AG09309 (cell line): ENCODE measurements at regions not wholly inside any gene's neighbourhood (a gene's known extent, or its start where the extent isn't known, plus 50 kb on each side); places are given as distances from the start of the nearest gene placed in this dataset.

Experiments used
- DNase-seq: peaks from one replicate; pipeline ENCODE4 v3.0.0-alpha.2; 2010; ENCODE audit warnings: low read depth
- H3K4me3 ChIP-seq: 2 replicates; pipeline ENCODE4 v1.5.1; 2011; ENCODE audit warnings: mild to moderate bottlenecking, low read depth, low read length, moderate library complexity; ENCODE audit not compliant: control insufficient read depth
- TF ChIP-seq, protein P1 (sequence below): IDR thresholded peaks from 2 replicates; pipeline ENCODE4 v1.5.1; 2011; ENCODE audit warnings: mild to moderate bottlenecking, low read depth, low read length, inconsistent platforms; ENCODE audit not compliant: insufficient read depth, control insufficient read depth; ENCODE audit errors: missing control alignments

DNA sequence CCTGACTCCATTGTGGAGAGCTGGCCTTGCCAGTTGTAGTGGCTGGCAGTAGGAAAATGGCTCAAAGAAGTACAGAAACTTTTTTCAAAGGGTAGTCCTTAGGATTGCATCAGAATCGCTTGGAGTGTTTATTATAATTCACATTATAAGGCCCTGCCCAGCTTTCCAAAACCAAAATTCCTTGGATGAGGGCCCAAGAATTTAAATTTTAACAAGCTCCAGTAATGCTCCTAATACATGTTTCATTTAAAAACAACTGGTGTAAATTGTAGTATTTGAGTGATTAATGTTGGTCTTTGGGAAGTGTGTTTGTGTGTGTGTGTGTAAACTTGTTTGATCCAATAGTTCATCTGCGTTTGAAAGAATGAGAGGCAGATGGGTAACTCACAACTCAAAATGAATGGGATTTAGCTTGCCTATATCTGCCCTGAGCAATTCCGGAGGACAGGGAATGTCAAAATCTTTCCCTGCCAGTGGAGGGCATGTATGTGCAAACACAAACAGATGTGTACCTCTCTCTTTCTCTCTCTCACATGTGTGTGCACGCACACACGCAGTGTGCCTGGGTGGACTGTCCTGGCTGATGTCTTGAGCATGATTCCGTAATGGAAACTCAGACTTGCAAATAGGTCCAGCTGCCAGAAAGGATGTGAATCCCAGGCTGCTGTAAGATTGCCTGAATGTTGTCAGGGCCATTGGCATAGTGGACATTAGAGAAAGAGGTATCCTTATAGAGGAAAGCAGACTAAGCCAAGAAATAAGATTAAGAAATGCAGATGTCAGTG is 293.1 kb downstream of the LMX1A start:
- no peak for DNase-seq
- TF ChIP-seq, protein P1, sequence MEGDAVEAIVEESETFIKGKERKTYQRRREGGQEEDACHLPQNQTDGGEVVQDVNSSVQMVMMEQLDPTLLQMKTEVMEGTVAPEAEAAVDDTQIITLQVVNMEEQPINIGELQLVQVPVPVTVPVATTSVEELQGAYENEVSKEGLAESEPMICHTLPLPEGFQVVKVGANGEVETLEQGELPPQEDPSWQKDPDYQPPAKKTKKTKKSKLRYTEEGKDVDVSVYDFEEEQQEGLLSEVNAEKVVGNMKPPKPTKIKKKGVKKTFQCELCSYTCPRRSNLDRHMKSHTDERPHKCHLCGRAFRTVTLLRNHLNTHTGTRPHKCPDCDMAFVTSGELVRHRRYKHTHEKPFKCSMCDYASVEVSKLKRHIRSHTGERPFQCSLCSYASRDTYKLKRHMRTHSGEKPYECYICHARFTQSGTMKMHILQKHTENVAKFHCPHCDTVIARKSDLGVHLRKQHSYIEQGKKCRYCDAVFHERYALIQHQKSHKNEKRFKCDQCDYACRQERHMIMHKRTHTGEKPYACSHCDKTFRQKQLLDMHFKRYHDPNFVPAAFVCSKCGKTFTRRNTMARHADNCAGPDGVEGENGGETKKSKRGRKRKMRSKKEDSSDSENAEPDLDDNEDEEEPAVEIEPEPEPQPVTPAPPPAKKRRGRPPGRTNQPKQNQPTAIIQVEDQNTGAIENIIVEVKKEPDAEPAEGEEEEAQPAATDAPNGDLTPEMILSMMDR: no peak

DNA sequence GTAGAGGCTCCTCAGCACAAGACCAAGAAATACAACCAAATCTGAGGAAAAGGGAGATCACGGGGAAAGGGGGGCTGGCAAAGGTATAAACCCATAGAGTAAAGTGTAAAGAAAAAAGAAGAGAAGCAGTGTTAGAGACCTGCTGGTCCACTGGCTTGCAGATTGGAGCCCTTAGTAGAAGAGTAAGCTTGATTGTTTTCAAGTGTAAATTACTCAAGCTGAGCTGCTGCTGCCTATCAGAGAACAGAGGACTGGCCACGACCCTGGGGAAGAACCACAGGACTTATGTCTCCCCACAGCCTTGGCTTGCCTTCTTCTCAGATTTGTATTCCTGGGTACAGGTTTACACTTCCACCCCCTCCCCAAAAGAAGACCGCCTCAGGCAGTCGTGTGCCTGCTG is 294.2 kb downstream of the LMX1A start:
- no peak overlapping the region for H3K4me3 ChIP-seq
- no peak for DNase-seq
- TF ChIP-seq, protein P1: no peak

More for the DNA sequence above, 293.1 kb downstream of the LMX1A start:
- no peak overlapping the region for H3K4me3 ChIP-seq

DNA sequence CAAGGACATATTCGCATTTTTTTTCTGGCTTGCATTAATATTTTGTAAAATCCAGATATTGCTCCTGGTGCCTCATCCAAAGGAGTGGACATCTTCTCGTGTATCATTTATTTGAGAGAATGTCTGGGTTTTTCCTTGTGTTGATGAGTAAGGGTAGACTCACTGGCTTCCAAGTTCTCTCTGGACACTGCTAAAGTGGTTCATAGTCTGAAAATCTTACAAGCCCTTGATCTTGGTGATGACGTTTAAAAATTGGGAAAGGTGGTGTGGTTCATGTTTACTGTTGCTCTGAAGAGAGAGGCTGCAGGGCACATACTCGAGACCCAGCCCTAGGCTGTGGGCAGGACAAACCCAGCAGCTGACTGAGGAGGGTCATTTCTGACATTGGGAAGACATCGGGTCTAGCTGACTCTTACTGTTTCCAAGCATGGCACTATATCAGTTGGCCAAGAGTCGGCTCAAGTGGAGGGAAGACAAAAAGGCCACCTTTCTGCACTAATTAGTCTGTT is 296.2 kb downstream of the LMX1A start:
- no peak overlapping the region for H3K4me3 ChIP-seq
- DNase-seq: no peak
- TF ChIP-seq, protein P1: no peak

DNA sequence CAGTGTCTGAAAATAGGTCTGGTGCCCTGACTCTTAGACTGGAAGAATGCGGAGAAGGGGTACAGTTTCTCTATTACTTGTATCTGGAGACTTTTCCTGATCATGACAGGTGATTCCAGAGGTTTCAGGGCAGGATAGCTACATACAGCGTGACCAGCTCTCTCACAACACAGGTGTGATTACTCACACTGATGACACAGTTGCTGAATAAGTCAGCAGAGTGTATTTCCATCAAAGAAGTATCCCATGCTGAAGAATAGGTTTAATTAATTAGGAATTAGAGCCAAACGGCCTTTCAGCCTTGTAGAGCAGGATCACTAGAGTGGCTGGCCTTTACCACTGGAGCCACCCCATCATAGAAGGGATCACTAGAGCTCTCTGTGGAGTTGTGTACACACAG is 298.6 kb downstream of the LMX1A start:
- DNase-seq: no peak
- no peak overlapping the region for H3K4me3 ChIP-seq
- TF ChIP-seq, protein P1: no peak

DNA sequence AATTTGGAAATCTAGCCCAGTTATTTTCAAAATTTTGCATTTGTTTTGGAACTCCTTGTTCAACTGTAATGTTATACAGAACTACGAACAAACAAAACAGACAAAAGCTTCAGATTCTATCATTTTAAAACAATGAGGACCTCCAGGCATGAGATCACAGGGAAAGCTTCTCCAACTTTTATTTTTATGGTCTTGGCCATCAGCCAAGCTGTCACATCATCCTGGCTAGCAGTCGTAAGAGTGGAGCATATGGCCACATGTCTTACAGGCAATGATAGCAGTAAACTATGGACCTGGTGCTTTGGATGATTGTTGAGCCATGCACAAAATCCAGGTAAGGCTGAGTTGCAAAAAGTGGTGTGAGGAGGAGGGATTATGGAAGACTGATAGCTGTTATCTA is 299.6 kb downstream of the LMX1A start:
- TF ChIP-seq, protein P1: no peak
- no peak overlapping the region for H3K4me3 ChIP-seq
- no peak for DNase-seq

DNA sequence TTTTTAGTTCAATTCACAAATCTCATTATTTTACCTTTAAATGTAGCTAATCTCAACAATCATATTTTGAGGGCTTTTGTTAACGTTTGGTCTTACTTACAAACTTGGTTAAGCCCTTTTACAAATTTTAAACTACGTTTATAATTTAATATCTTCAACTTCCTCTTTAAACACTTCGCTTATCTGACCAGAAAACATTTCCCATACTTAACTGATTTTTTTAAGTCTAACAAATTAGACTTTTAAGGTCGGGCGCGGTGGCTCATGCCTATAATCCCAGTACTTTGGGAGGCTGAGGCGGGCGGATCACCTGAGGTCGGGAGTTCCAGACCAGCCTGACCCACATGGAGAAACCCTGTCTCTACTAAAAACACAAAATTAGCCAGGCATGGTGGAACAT is 300.9 kb downstream of the LMX1A start:
- DNase-seq: no peak
- TF ChIP-seq, protein P1: no peak

More for the DNA sequence above, 300.9 kb downstream of the LMX1A start:
- no peak overlapping the region for H3K4me3 ChIP-seq
